ENCODE measurements at regions not wholly inside any gene's neighbourhood (a gene's known extent, or its start where the extent isn't known, plus 50 kb on each side); places are given as distances from the start of the nearest gene placed in this dataset.

DNA sequence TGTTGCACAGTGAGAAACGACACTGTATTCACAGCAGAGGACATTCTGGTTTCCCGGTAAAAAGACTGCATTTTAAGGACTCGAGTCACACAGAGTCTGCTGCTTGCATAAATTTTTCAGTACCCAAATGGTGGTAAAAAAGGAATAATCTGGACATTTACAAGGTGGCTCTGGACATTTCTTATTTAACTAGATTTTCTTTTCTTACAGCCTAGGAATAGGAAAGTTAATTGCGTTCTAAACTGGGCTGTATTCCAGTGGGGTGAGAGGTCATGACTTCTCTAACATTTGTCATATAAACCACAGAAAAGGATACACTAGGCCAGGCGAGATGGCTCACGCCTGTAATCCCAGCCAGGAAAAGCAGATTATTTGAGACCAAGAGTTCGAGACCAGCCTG, 237.5 kb upstream of the KLF6 start:
- TF ChIP-seq, protein P1, sequence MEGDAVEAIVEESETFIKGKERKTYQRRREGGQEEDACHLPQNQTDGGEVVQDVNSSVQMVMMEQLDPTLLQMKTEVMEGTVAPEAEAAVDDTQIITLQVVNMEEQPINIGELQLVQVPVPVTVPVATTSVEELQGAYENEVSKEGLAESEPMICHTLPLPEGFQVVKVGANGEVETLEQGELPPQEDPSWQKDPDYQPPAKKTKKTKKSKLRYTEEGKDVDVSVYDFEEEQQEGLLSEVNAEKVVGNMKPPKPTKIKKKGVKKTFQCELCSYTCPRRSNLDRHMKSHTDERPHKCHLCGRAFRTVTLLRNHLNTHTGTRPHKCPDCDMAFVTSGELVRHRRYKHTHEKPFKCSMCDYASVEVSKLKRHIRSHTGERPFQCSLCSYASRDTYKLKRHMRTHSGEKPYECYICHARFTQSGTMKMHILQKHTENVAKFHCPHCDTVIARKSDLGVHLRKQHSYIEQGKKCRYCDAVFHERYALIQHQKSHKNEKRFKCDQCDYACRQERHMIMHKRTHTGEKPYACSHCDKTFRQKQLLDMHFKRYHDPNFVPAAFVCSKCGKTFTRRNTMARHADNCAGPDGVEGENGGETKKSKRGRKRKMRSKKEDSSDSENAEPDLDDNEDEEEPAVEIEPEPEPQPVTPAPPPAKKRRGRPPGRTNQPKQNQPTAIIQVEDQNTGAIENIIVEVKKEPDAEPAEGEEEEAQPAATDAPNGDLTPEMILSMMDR (IDR thresholded peaks at IDR 0.05) = no peak
- no peak for TF ChIP-seq POLR2A (IDR thresholded peaks at IDR 0.05)
